ENCODE measurements at regions not wholly inside any gene's neighbourhood (a gene's known extent, or its start where the extent isn't known, plus 50 kb on each side); places are given as distances from the start of the nearest gene placed in this dataset.

GRCh38 chr2:223459328-223459939 is 142.7 kb downstream of the SCG2 start:
- intact Hi-C loops (cut with DNase I; ENCODE audit: low total_unique reads), result no loop called here
- Histone ChIP-seq H3K9me3 (no peaks in the 10 kb centered on the region), H3K27ac (no peak overlapping the region), H3K36me3 (no peaks in the 10 kb centered on the region), H3K27me3 (no peaks in the 10 kb centered on the region), H3K4me3 (no peak overlapping the region), H3K4me1 (no peaks in the 10 kb centered on the region)
- no peak for DNase-seq (ENCODE audit: low spot score in 2 of 2)
- TF ChIP-seq POLR2A (IDR thresholded peaks at IDR 0.05), result no peak
- TF ChIP-seq CTCF (IDR thresholded peaks at IDR 0.05), result peak in 2 of 3 donors; percentile 17 to 18
- no peak for TF ChIP-seq POLR2AphosphoS5 (IDR thresholded peaks at IDR 0.05)

DNA sequence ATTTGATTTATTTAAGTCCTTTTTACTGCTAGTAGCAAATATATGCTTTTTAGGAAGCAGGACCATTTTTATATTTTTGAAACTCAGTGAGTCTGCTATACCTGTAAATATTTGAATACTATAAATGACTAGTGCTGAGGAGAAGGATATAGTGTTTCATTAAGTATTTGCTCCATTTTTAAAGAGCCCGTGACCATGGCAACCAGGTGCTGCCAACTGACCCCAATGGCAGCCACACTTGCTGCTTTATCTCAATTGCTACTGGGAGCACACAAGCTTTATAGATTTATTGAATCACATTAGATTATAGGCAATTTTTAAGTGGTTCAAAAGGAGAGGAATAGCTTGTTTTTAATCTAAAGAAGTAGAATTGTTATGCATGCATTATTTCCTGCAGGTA is 142.0 kb downstream of the SCG2 start:
- H3K4me3 ChIP-seq, result no peak overlapping the region
- TF ChIP-seq CTCF (IDR thresholded peaks at IDR 0.05) (no peak), POLR2AphosphoS5 (IDR thresholded peaks at IDR 0.05) (no peak), POLR2A (IDR thresholded peaks at IDR 0.05) (no peak)
- no peaks in the 10 kb centered on the region for H3K4me1 ChIP-seq
- H3K9me3 ChIP-seq, result no peaks in the 10 kb centered on the region
- no peak for DNase-seq (ENCODE audit: low spot score in 2 of 2)
- H3K27ac ChIP-seq, result no peak overlapping the region
- no peaks in the 10 kb centered on the region for H3K36me3 ChIP-seq
- no peaks in the 10 kb centered on the region for H3K27me3 ChIP-seq
- intact Hi-C loops (cut with DNase I; ENCODE audit: low total_unique reads), result no loop called here

- no peak for TF ChIP-seq POLR2AphosphoS5 (IDR thresholded peaks at IDR 0.05)
- TF ChIP-seq CTCF (IDR thresholded peaks at IDR 0.05), result no peak
- no peak for TF ChIP-seq POLR2A (IDR thresholded peaks at IDR 0.05)
- H3K27ac ChIP-seq, result no peak overlapping the region
- no peak for DNase-seq (ENCODE audit: low spot score in 2 of 2)
- H3K36me3 ChIP-seq, result no peaks in the 10 kb centered on the region
- H3K4me3 ChIP-seq, result no peak overlapping the region
- H3K9me3 ChIP-seq, result no peaks in the 10 kb centered on the region
- H3K27me3 ChIP-seq, result no peaks in the 10 kb centered on the region
- H3K4me1 ChIP-seq, result no peaks in the 10 kb centered on the region
- intact Hi-C loops (cut with DNase I; ENCODE audit: low total_unique reads), result no loop called here
Measured at GRCh38 chr2:223460774-223461211, 141.4 kb downstream of the SCG2 start.

DNA sequence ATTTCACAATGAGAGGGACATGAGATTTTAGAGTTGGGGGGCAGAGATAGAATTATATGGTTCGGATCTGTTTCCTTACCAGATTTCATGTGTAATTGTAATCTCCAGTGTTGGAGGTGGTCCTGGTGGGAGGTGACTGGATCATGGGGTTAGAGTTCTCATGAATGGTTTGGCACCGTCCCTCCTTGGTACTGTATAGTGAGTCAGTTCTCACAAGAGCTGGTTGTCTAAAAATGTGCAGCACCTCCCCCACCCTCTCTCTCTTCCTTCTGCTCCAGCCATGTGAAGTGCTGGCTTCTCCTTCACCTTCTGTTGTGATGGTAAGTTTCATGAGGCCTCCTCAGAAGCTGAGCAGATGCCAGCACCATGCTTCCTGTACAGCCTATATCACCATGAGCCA is 138.1 kb downstream of the SCG2 start:
- Histone ChIP-seq H3K27ac (no peak overlapping the region), H3K4me1 (no peaks in the 10 kb centered on the region), H3K4me3 (no peak overlapping the region), H3K9me3 (no peaks in the 10 kb centered on the region), H3K36me3 (no peaks in the 10 kb centered on the region), H3K27me3 (no peaks in the 10 kb centered on the region)
- intact Hi-C loops (cut with DNase I; ENCODE audit: low total_unique reads), result no loop called here
- no peak for DNase-seq (ENCODE audit: low spot score in 2 of 2)
- TF ChIP-seq POLR2AphosphoS5 (IDR thresholded peaks at IDR 0.05), result no peak
- no peak for TF ChIP-seq CTCF (IDR thresholded peaks at IDR 0.05)
- no peak for TF ChIP-seq POLR2A (IDR thresholded peaks at IDR 0.05)

- peak in 1 of 2 donors; percentile 83 for DNase-seq (ENCODE audit: low spot score in 2 of 2)
- H3K9me3 ChIP-seq, result no peaks in the 10 kb centered on the region
- no peaks in the 10 kb centered on the region for H3K4me1 ChIP-seq
- peak overlapping the region in 1 of 2 donors; percentile 4 for H3K27ac ChIP-seq
- no peaks in the 10 kb centered on the region for H3K36me3 ChIP-seq
- no peaks in the 10 kb centered on the region for H3K27me3 ChIP-seq
- intact Hi-C loops (cut with DNase I; ENCODE audit: low total_unique reads), result no loop called here
- no peak for TF ChIP-seq CTCF (IDR thresholded peaks at IDR 0.05)
- TF ChIP-seq POLR2AphosphoS5 (IDR thresholded peaks at IDR 0.05), result peak; percentile 79 to 98 (median 92)
- no peak overlapping the region for H3K4me3 ChIP-seq
Measured at GRCh38 chr2:223465793-223466192, 136.4 kb downstream of the SCG2 start.

Data from breast epithelium (tissue), 4 donors.